Spleen (tissue), 11 donors: ENCODE measurements at regions not wholly inside any gene's neighbourhood (a gene's known extent, or its start where the extent isn't known, plus 50 kb on each side); places are given as distances from the start of the nearest gene placed in this dataset.

Source experiments
- DNase-seq: peaks from one replicate; pipeline ENCODE4 v3.0.0-alpha.2; 2020
- H3K27ac ChIP-seq, 8 donors: fragments of 200-600 bp; sonication (generic) in 7 of 8; 1 replicate in 4 of 8; 2 replicates in 4 of 8; pipeline versions ENCODE4 v1.5.0 to v1.8.0; 2016 to 2021; ENCODE audit warnings: inconsistent platforms in 4 of 8, mild to moderate bottlenecking in 4 of 8, moderate library complexity in 1 of 8
- H3K27me3 ChIP-seq, 7 donors: fragments of 200-600 bp; sonication (generic) in 6 of 7; replicated peaks in 1 of 7; 1 replicate in 4 of 7; 2 replicates in 3 of 7; pipeline versions ENCODE4 v1.5.0 to v1.8.0; 2016 to 2021; ENCODE audit warnings: inconsistent platforms in 3 of 7, mild to moderate bottlenecking in 1 of 7
- H3K36me3 ChIP-seq, 6 donors: fragments of 200-600 bp; sonication (generic) in 5 of 6; 1 replicate in 4 of 6; 2 replicates in 2 of 6; pipeline versions ENCODE4 v1.5.0 to v1.8.0; 2016 to 2021; ENCODE audit warnings: inconsistent platforms in 2 of 6
- H3K4me1 ChIP-seq, 6 donors: fragments of 200-600 bp; sonication (generic) in 5 of 6; 1 replicate in 3 of 6; 2 replicates in 3 of 6; pipeline versions ENCODE4 v1.5.0 to v1.8.0; 2016 to 2021; ENCODE audit warnings: inconsistent platforms in 3 of 6
- H3K4me3 ChIP-seq, 8 donors: fragments of 200-600 bp; sonication (generic) in 7 of 8; 1 replicate in 4 of 8; 2 replicates in 4 of 8; pipeline versions ENCODE4 v1.5.0 to v1.8.0; 2016 to 2021; ENCODE audit warnings: inconsistent platforms in 4 of 8, mild to moderate bottlenecking in 4 of 8, moderate library complexity in 2 of 8
- H3K9me3 ChIP-seq, 8 donors: fragments of 200-600 bp; sonication (generic) in 7 of 8; 1 replicate in 4 of 8; 2 replicates in 4 of 8; pipeline versions ENCODE4 v1.5.0 to v1.8.0; 2016 to 2021; ENCODE audit warnings: inconsistent platforms in 4 of 8
- POLR2A ChIP-seq, 3 donors: fragments of 450-650 bp; IDR thresholded peaks; one replicate each; pipeline ENCODE4 v1.5.1; 2017; ENCODE audit warnings: antibody characterized with exemption in 3 of 3, mild to moderate bottlenecking in 1 of 3
- POLR2AphosphoS5 ChIP-seq, 3 donors: sonication (generic); formaldehyde crosslinking; IDR thresholded peaks; one replicate each; pipeline ENCODE4 v1.5.1; 2017; ENCODE audit warnings: antibody characterized with exemption in 3 of 3
- WGBS, 5 donors: extraction: QIAGEN DNeasy Blood & Tissue Kit in 3 of 5; methylation state at CpG; one replicate each; pipeline versions ENCODE4 v1.1.5 to v1.1.7; 2013 to 2018; 5-methylcytosine and 5-hydroxymethylcytosine counted together
- intact Hi-C: fragments of 100-400 bp; cut with DNase I; formaldehyde crosslinking; loops from one replicate; pipeline ENCODE4 v1.15.0; 2023; ENCODE audit warnings: low total_unique reads
- TF ChIP-seq, protein P1 (sequence below), 11 experiments: fragments of 200-600 bp in 7 of 11; fragments of 450-650 bp in 4 of 11; sonication (generic) in 4 of 11; IDR thresholded peaks in 8 of 11; conservative IDR thresholded peaks in 3 of 11; 1 replicate in 7 of 11; 2 replicates in 4 of 11; pipeline versions ENCODE4 v1.4.0 to v1.8.0; 2016 to 2021; ENCODE audit warnings: antibody characterized with exemption in 11 of 11, inconsistent platforms in 4 of 11, mild to moderate bottlenecking in 1 of 11
- donor health status: healthy with polysubstance abuse.
- donor health status: DM: no; HTN: no; CAD: no; lungs with moderate emphysema.
- donor health status: DM: no; HTN: no; CAD: no.
- donor health status: Bipolar disorder and iron deficiency.
- donor health status: healthy.
- donor health status: DM: no; HTN: no; CAD: no.
- donor health status: DM: yes; HTN: yes; CAD: no.

DNA sequence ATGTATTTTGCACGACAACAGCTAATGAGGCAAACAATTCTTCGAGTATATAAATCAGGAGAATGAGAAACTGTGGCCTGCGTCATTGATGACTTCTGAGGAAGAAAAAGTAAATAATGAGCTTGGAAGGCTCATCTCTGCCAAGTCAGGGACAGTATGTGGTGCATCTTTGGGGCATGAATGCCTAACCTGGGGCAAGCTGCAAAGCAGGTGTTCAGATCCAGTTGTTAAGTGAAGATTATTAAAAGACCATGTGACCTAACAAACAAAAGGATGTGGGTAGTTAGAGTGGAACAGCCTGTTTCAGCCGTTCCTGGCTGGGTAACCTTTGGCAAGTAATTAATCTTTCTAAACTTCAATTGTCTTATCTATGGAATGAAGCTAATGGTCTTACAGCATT is 93.0 kb downstream of the LYZL2 start:
- intact Hi-C loops = loop anchor here (10.0 kb wide), 1 partner anchor 48 kb away; no protein-coding TSS in a partner anchor
- peak overlapping the region in 6 of 8 donors; percentile 70 to 84 (median 76) for H3K27ac ChIP-seq
- no peak for DNase-seq
- no peaks in the 10 kb centered on the region for H3K27me3 ChIP-seq
- H3K4me3 ChIP-seq = no peak overlapping the region
- no peaks in the 10 kb centered on the region for H3K9me3 ChIP-seq
- WGBS, 5 donors = 53 to 60% (median 57%) methylated on average over 4 of the region's 4 CpGs
- no peaks in the 10 kb centered on the region for H3K36me3 ChIP-seq
- no peak for TF ChIP-seq POLR2AphosphoS5 (IDR thresholded peaks at IDR 0.05)
- TF ChIP-seq POLR2A (IDR thresholded peaks at IDR 0.05) = no peak
- TF ChIP-seq, protein P1, sequence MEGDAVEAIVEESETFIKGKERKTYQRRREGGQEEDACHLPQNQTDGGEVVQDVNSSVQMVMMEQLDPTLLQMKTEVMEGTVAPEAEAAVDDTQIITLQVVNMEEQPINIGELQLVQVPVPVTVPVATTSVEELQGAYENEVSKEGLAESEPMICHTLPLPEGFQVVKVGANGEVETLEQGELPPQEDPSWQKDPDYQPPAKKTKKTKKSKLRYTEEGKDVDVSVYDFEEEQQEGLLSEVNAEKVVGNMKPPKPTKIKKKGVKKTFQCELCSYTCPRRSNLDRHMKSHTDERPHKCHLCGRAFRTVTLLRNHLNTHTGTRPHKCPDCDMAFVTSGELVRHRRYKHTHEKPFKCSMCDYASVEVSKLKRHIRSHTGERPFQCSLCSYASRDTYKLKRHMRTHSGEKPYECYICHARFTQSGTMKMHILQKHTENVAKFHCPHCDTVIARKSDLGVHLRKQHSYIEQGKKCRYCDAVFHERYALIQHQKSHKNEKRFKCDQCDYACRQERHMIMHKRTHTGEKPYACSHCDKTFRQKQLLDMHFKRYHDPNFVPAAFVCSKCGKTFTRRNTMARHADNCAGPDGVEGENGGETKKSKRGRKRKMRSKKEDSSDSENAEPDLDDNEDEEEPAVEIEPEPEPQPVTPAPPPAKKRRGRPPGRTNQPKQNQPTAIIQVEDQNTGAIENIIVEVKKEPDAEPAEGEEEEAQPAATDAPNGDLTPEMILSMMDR (IDR thresholded peaks at IDR 0.05 in 8 of 11, conservative IDR thresholded peaks at IDR 0.05 in 3 of 11) = no peak
- H3K4me1 ChIP-seq = peaks cover 9 to 84% (median 52%) of the 10 kb centered on the region in 6 donors

DNA sequence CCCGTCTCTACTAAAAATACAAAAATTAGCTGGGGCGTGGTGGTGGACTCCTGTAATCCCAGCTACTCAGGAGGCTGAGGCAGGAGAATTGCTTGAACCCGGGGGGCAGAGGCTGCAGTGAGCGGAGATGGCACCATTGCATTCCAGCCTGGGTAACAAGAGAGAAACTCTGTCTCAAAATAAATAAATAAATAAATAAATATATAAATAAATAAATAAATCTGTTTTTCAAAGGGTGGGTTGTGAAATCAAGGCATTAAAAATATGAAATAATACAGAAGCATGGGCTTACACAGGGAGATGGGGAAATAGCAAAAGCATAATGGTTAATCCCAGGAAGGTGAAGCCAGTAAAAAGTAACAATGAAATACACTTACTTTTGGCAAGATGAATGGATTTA is 93.9 kb downstream of the LYZL2 start:
- 94 to 96% (median 94%) methylated on average over 4 of the region's 4 CpGs for WGBS, 5 donors
- H3K27me3 ChIP-seq = no peaks in the 10 kb centered on the region
- no peak for DNase-seq
- peaks cover 15 to 84% (median 57%) of the 10 kb centered on the region in 6 donors for H3K4me1 ChIP-seq
- peak overlapping the region in 1 of 8 donors; percentile 84 for H3K27ac ChIP-seq
- TF ChIP-seq, protein P1 (IDR thresholded peaks at IDR 0.05 in 8 of 11, conservative IDR thresholded peaks at IDR 0.05 in 3 of 11) = no peak
- TF ChIP-seq POLR2A (IDR thresholded peaks at IDR 0.05) (no peak), POLR2AphosphoS5 (IDR thresholded peaks at IDR 0.05) (no peak)
- H3K9me3 ChIP-seq = no peaks in the 10 kb centered on the region
- H3K36me3 ChIP-seq = no peaks in the 10 kb centered on the region
- H3K4me3 ChIP-seq = no peak overlapping the region
- intact Hi-C loops = loop anchor here (2.0 to 10.0 kb wide), 2 partner anchors 49 to 121 kb away; no protein-coding TSS in a partner anchor

GRCh38 chr10:30534465-30535144 is 94.9 kb downstream of the LYZL2 start:
- intact Hi-C loops = loop anchor here (2.0 to 10.0 kb wide), 2 partner anchors 50 to 120 kb away; no protein-coding TSS in a partner anchor
- DNase-seq = peak; percentile 84
- H3K36me3 ChIP-seq = no peaks in the 10 kb centered on the region
- H3K27me3 ChIP-seq = no peaks in the 10 kb centered on the region
- H3K4me1 ChIP-seq = peaks cover 21 to 89% (median 61%) of the 10 kb centered on the region in 6 donors
- H3K9me3 ChIP-seq = no peaks in the 10 kb centered on the region
- 27 to 36% (median 28%) methylated on average over 20 of the region's 20 CpGs for WGBS, 5 donors
- peak overlapping the region in 3 of 8 donors; percentile 15 to 91 (median 24) for H3K27ac ChIP-seq
- TF ChIP-seq, protein P1 (IDR thresholded peaks at IDR 0.05 in 8 of 11, conservative IDR thresholded peaks at IDR 0.05 in 3 of 11) = peak; percentile 90 to 98 (median 94)
- peak in 1 of 3 donors; percentile 36 for TF ChIP-seq POLR2AphosphoS5 (IDR thresholded peaks at IDR 0.05)
- no peak for TF ChIP-seq POLR2A (IDR thresholded peaks at IDR 0.05)
- no peak overlapping the region for H3K4me3 ChIP-seq
